ENCODE measurements at regions not wholly inside any gene's neighbourhood (a gene's known extent, or its start where the extent isn't known, plus 50 kb on each side); places are given as distances from the start of the nearest gene placed in this dataset.
"Not testable (repeated sequence)": the region's sequence is repeated elsewhere in the genome, so short reads cannot be mapped to it uniquely, and the experiment has no call there.

GRCh38 chr2:195443926-195444325 lies 213.1 kb upstream of the SLC39A10 start:
- POLR2A ChIA-PET: no interaction called here
- CTCF ChIA-PET: no interaction called here

- POLR2A ChIA-PET: no interaction called here
Observed at GRCh38 chr2:195442458-195443175, 214.4 kb upstream of the SLC39A10 start.

GRCh38 chr2:195438692-195439091 lies 218.3 kb upstream of the SLC39A10 start:
- POLR2A ChIA-PET: no interaction called here

More at GRCh38 chr2:195442458-195443175, 214.4 kb upstream of the SLC39A10 start:
- CTCF ChIA-PET: no interaction called here

GRCh38 chr2:195437521-195437920 lies 219.5 kb upstream of the SLC39A10 start:
- POLR2A ChIA-PET: no interaction called here

More at GRCh38 chr2:195438692-195439091, 218.3 kb upstream of the SLC39A10 start:
- CTCF ChIA-PET: no interaction called here

GRCh38 chr2:195434346-195434745 lies 222.7 kb upstream of the SLC39A10 start:
- POLR2A ChIA-PET: no interaction called here
- CTCF ChIA-PET: no interaction called here

More at GRCh38 chr2:195437521-195437920, 219.5 kb upstream of the SLC39A10 start:
- CTCF ChIA-PET: no interaction called here

GRCh38 chr2:195433729-195434128 lies 223.3 kb upstream of the SLC39A10 start:
- CTCF ChIA-PET: interaction anchor here (0.5 kb wide), 1 partner anchor 16 kb away, joined by 3 read pairs; no protein-coding TSS in a partner anchor
- POLR2A ChIA-PET: not testable (repeated sequence)

- ChIA-PET CTCF (no interaction called here), POLR2A (no interaction called here)
Observed at GRCh38 chr2:195428673-195429072, 228.4 kb upstream of the SLC39A10 start.

- CTCF ChIA-PET: no interaction called here
- POLR2A ChIA-PET: no interaction called here
Observed at GRCh38 chr2:195425328-195425727, 231.7 kb upstream of the SLC39A10 start.

GRCh38 chr2:195419033-195419432 lies 238.0 kb upstream of the SLC39A10 start:
- ChIA-PET CTCF (no interaction called here), POLR2A (no interaction called here)

GRCh38 chr2:195414537-195415100 lies 242.4 kb upstream of the SLC39A10 start:
- POLR2A ChIA-PET: no interaction called here
- CTCF ChIA-PET: no interaction called here

- CTCF ChIA-PET: no interaction called here
- POLR2A ChIA-PET: no interaction called here
Observed at GRCh38 chr2:195413944-195414343, 243.1 kb upstream of the SLC39A10 start.

GRCh38 chr2:195413422-195413821 lies 243.6 kb upstream of the SLC39A10 start:
- POLR2A ChIA-PET: no interaction called here
- CTCF ChIA-PET: no interaction called here

GRCh38 chr2:195411219-195411687 lies 245.8 kb upstream of the SLC39A10 start:
- ChIA-PET POLR2A (no interaction called here), CTCF (no interaction called here)

- POLR2A ChIA-PET: no interaction called here
- CTCF ChIA-PET: no interaction called here
Observed at GRCh38 chr2:195410074-195410671, 246.9 kb upstream of the SLC39A10 start.

GRCh38 chr2:195408811-195409210 lies 248.2 kb upstream of the SLC39A10 start:
- POLR2A ChIA-PET: no interaction called here

GRCh38 chr2:195408196-195408595 lies 248.8 kb upstream of the SLC39A10 start:
- POLR2A ChIA-PET: no interaction called here
- CTCF ChIA-PET: no interaction called here

More at GRCh38 chr2:195408811-195409210, 248.2 kb upstream of the SLC39A10 start:
- CTCF ChIA-PET: no interaction called here

- POLR2A ChIA-PET: no interaction called here
- CTCF ChIA-PET: no interaction called here
Observed at GRCh38 chr2:195407783-195408182, 249.2 kb upstream of the SLC39A10 start.

- POLR2A ChIA-PET: no interaction called here
- CTCF ChIA-PET: no interaction called here
Observed at GRCh38 chr2:195406886-195407603, 250.0 kb upstream of the SLC39A10 start.

- POLR2A ChIA-PET: no interaction called here
- CTCF ChIA-PET: no interaction called here
Observed at GRCh38 chr2:195404651-195405050, 252.4 kb upstream of the SLC39A10 start.

GRCh38 chr2:195396479-195396878 lies 260.5 kb upstream of the SLC39A10 start:
- ChIA-PET POLR2A (no interaction called here), CTCF (no interaction called here)

GRCh38 chr2:195395362-195395761 lies 261.7 kb upstream of the SLC39A10 start:
- POLR2A ChIA-PET: no interaction called here
- CTCF ChIA-PET: no interaction called here
